ENCODE measurements at regions not wholly inside any gene's neighbourhood (a gene's known extent, or its start where the extent isn't known, plus 50 kb on each side); places are given as distances from the start of the nearest gene placed in this dataset.
"Not testable (repeated sequence)": the region's sequence is repeated elsewhere in the genome, so short reads cannot be mapped to it uniquely, and the experiment has no call there.

DNA sequence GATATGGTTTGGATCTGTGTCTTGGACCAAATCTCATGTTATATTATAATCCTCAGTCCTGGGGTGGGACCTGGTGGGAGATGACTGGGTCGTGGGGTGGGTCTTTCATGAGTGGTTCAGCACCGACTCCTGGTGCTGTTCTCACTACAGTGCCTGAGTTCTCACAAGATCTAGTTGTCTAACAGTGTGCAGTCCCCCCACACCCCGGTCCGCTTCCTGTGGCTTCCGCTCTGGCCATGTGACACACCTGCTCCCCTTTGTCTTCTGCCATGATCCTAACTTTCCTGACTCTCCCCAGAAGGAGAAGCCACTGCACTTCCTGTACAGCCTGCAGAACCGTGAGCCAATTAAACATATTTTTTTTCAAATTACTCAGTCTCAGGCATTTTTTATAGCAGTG is 1262.2 kb downstream of the TMEM121 start:
- Histone ChIP-seq H3K27ac (no peak overlapping the region), H3K79me2 (ENCODE audit: insufficient read depth, low read depth) (no peaks in the 10 kb centered on the region), H3K4me1 (ENCODE audit: low read depth, poor library complexity, severe bottlenecking) (peaks cover 5% of the 10 kb centered on the region), H3K9ac (no peak overlapping the region), H3K36me3 (ENCODE audit: insufficient read depth) (no peaks in the 10 kb centered on the region), H3K4me2 (no peak overlapping the region), H4K20me1 (ENCODE audit: insufficient read depth) (no peaks in the 10 kb centered on the region), H3K27me3 (ENCODE audit: insufficient read depth, low read depth) (no peaks in the 10 kb centered on the region), H3K4me3 (IDR thresholded peaks at IDR 0.05; ENCODE audit: insufficient read depth, low read depth, low read length) (no peak overlapping the region), H2AFZ (ENCODE audit: low read depth) (no peak overlapping the region)
- TF ChIP-seq, protein P1, sequence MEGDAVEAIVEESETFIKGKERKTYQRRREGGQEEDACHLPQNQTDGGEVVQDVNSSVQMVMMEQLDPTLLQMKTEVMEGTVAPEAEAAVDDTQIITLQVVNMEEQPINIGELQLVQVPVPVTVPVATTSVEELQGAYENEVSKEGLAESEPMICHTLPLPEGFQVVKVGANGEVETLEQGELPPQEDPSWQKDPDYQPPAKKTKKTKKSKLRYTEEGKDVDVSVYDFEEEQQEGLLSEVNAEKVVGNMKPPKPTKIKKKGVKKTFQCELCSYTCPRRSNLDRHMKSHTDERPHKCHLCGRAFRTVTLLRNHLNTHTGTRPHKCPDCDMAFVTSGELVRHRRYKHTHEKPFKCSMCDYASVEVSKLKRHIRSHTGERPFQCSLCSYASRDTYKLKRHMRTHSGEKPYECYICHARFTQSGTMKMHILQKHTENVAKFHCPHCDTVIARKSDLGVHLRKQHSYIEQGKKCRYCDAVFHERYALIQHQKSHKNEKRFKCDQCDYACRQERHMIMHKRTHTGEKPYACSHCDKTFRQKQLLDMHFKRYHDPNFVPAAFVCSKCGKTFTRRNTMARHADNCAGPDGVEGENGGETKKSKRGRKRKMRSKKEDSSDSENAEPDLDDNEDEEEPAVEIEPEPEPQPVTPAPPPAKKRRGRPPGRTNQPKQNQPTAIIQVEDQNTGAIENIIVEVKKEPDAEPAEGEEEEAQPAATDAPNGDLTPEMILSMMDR (conservative IDR thresholded peaks at IDR 0.05; ENCODE audit: low read depth, low read length), result no peak

DNA sequence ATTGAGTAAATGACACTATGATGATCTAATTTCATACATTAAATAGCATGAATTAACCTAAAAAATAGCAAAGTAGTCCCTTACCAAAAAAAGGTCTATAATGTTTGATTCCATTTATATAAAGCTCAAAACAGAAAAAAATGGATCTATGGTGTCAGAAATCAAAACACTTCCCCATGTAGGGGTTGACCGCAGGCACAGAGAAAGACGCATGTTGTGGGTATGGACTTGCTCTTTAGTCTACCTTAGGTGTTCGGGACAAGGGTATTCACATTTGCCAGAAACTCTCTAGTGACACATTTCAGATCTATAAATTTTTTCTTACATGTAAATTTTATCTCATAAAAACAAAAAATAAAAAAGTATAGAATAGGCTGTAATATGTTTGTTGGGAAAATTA is 1262.9 kb downstream of the TMEM121 start:
- Histone ChIP-seq H3K36me3 (ENCODE audit: insufficient read depth) (no peaks in the 10 kb centered on the region), H3K79me2 (ENCODE audit: insufficient read depth, low read depth) (no peaks in the 10 kb centered on the region), H3K27me3 (ENCODE audit: insufficient read depth, low read depth) (no peaks in the 10 kb centered on the region), H3K4me2 (no peak overlapping the region), H4K20me1 (ENCODE audit: insufficient read depth) (no peaks in the 10 kb centered on the region), H3K4me3 (IDR thresholded peaks at IDR 0.05; ENCODE audit: insufficient read depth, low read depth, low read length) (no peak overlapping the region), H3K9ac (no peak overlapping the region), H3K4me1 (ENCODE audit: low read depth, poor library complexity, severe bottlenecking) (peaks cover 5% of the 10 kb centered on the region), H2AFZ (ENCODE audit: low read depth) (no peak overlapping the region), H3K27ac (no peak overlapping the region)
- TF ChIP-seq, protein P1 (conservative IDR thresholded peaks at IDR 0.05; ENCODE audit: low read depth, low read length), result no peak

DNA sequence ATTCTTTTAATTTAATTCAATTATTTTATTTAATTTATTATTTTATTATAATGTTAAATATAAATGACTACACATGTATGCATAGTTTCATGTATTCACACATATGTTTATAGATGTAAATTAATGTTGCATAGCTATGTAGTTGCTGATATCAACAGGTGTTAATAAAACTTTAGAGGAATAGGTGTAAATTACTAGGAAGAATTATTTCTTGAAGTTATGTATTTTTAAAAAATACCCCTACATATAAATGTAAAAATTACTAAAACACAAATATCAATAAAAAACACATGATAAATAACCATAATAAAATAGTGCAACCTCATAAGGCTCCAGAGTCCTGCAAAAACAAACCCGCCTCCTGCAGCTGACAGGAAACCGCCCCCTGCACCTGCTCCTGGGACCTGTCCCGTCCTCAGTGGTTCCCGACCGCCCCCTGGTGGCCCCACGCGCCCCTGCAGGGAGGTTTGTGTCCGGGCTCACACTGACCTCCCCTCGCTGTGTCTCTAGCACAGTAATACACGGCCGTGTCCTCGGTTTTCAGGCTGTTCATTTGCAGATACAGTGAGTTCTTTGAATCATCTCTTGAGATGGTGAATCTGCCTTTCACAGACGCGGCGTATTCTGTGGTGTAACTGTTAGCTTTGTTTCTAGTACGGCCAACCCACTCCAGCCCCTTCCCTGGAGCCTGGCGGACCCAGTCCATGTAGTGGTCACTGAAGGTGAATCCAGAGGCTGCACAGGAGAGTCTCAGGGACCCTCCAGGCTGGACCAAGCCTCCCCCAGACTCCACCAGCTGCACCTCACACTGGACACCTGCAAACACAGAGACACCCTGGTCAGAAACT is 1264.0 kb downstream of the TMEM121 start:
- H2AFZ ChIP-seq (ENCODE audit: low read depth), result peak overlapping the region; percentile 26
- no peaks in the 10 kb centered on the region for H4K20me1 ChIP-seq (ENCODE audit: insufficient read depth)
- H3K4me3 ChIP-seq (IDR thresholded peaks at IDR 0.05; ENCODE audit: insufficient read depth, low read depth, low read length), result no peak overlapping the region
- H3K9ac ChIP-seq, result no peak overlapping the region
- no peak overlapping the region for H3K4me2 ChIP-seq
- H3K27ac ChIP-seq, result no peak overlapping the region
- no peaks in the 10 kb centered on the region for H3K36me3 ChIP-seq (ENCODE audit: insufficient read depth)
- TF ChIP-seq, protein P1 (conservative IDR thresholded peaks at IDR 0.05; ENCODE audit: low read depth, low read length), result peak; percentile 84
- H3K79me2 ChIP-seq (ENCODE audit: insufficient read depth, low read depth), result no peaks in the 10 kb centered on the region
- H3K27me3 ChIP-seq (ENCODE audit: insufficient read depth, low read depth), result no peaks in the 10 kb centered on the region
- H3K4me1 ChIP-seq (ENCODE audit: low read depth, poor library complexity, severe bottlenecking), result peaks cover 5% of the 10 kb centered on the region

DNA sequence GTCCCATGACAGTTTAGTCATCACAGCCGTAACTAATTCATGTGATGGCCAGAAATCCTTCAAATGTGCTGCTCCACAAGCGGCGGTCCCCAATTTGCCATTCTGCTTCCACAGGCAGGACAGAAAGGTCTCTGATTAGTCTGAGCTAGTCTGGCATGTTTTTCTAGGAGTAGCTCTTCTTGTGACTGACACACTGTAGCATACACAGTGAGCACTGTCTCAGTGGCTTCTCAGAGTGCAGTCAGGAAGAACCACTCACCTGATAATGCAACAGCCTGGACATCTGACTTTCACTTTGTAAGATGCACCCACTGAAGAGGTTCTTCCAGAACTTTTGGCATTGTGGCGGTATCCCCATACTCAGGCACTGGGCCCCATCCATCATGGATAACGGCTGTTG is 1266.2 kb downstream of the TMEM121 start:
- Histone ChIP-seq H3K4me3 (IDR thresholded peaks at IDR 0.05; ENCODE audit: insufficient read depth, low read depth, low read length) (no peak overlapping the region), H3K79me2 (ENCODE audit: insufficient read depth, low read depth) (no peaks in the 10 kb centered on the region), H3K9ac (no peak overlapping the region), H3K4me2 (no peak overlapping the region), H4K20me1 (ENCODE audit: insufficient read depth) (no peaks in the 10 kb centered on the region), H3K27ac (no peak overlapping the region), H2AFZ (ENCODE audit: low read depth) (no peak overlapping the region), H3K4me1 (ENCODE audit: low read depth, poor library complexity, severe bottlenecking) (peaks cover 5% of the 10 kb centered on the region), H3K36me3 (ENCODE audit: insufficient read depth) (no peaks in the 10 kb centered on the region), H3K27me3 (ENCODE audit: insufficient read depth, low read depth) (no peaks in the 10 kb centered on the region)
- TF ChIP-seq, protein P1 (conservative IDR thresholded peaks at IDR 0.05; ENCODE audit: low read depth, low read length), result no peak

DNA sequence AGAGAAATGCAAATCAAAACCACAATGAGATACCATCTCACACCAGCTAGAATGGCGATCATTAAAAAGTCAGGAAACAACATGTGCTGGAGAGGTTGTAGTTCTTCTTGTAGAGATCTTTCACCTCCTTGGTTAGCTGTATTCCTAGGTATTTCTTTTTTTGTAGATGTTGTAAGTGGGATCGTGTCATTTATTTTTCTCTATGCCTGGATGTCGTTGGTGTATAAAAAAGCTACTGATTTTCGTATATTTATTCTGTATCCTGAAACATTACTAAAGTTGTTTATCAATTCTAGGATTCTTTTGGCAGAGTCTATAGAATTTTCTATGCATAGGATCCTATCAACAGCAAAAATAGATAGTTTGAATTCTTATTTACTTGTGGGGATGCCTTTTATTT is 1271.8 kb downstream of the TMEM121 start:
- H3K4me2 ChIP-seq; H3K9ac ChIP-seq; H3K4me3 ChIP-seq (IDR thresholded peaks at IDR 0.05; ENCODE audit: insufficient read depth, low read depth, low read length); H3K27me3 ChIP-seq (ENCODE audit: insufficient read depth, low read depth); H2AFZ ChIP-seq (ENCODE audit: low read depth); H4K20me1 ChIP-seq (ENCODE audit: insufficient read depth); H3K27ac ChIP-seq; H3K4me1 ChIP-seq (ENCODE audit: low read depth, poor library complexity, severe bottlenecking); H3K36me3 ChIP-seq (ENCODE audit: insufficient read depth); H3K79me2 ChIP-seq (ENCODE audit: insufficient read depth, low read depth): not testable (repeated sequence)
